ENCODE measurements at regions not wholly inside any gene's neighbourhood (a gene's known extent, or its start where the extent isn't known, plus 50 kb on each side); places are given as distances from the start of the nearest gene placed in this dataset.

- no peak for DNase-seq
Measured at GRCh38 chr4:30350288-30350687, 369.9 kb upstream of the PCDH7 start.

GRCh38 chr4:30354605-30355004, 365.6 kb upstream of the PCDH7 start:
- no peak for DNase-seq

- DNase-seq: no peak
Measured at GRCh38 chr4:30362436-30362835, 357.7 kb upstream of the PCDH7 start.

- DNase-seq: no peak
Measured at GRCh38 chr4:30370105-30370504, 350.1 kb upstream of the PCDH7 start.

GRCh38 chr4:30380404-30380998, 339.7 kb upstream of the PCDH7 start:
- no peak for DNase-seq

GRCh38 chr4:30385650-30386049, 334.5 kb upstream of the PCDH7 start:
- DNase-seq: no peak

GRCh38 chr4:30386266-30386895, 333.8 kb upstream of the PCDH7 start:
- DNase-seq: no peak

GRCh38 chr4:30395902-30396301, 324.3 kb upstream of the PCDH7 start:
- no peak for DNase-seq

GRCh38 chr4:30396772-30397475, 323.2 kb upstream of the PCDH7 start:
- DNase-seq: no peak

GRCh38 chr4:30399476-30399875, 320.7 kb upstream of the PCDH7 start:
- no peak for DNase-seq

- DNase-seq: no peak
Measured at GRCh38 chr4:30402276-30402675, 317.9 kb upstream of the PCDH7 start.

- no peak for DNase-seq
Measured at GRCh38 chr4:30413915-30414314, 306.3 kb upstream of the PCDH7 start.

- no peak for DNase-seq
Measured at GRCh38 chr4:30416547-30416946, 303.6 kb upstream of the PCDH7 start.

- no peak for DNase-seq
Measured at GRCh38 chr4:30427932-30428331, 292.2 kb upstream of the PCDH7 start.

GRCh38 chr4:30429813-30430761, 290.1 kb upstream of the PCDH7 start:
- no peak for DNase-seq

- DNase-seq: no peak
Measured at GRCh38 chr4:30434656-30435055, 285.5 kb upstream of the PCDH7 start.

- no peak for DNase-seq
Measured at GRCh38 chr4:30436394-30436793, 283.8 kb upstream of the PCDH7 start.

GRCh38 chr4:30437316-30437715, 282.9 kb upstream of the PCDH7 start:
- DNase-seq: no peak

GRCh38 chr4:30443289-30443688, 276.9 kb upstream of the PCDH7 start:
- DNase-seq: no peak

- no peak for DNase-seq
Measured at GRCh38 chr4:30450474-30450873, 269.7 kb upstream of the PCDH7 start.

- no peak for DNase-seq
Measured at GRCh38 chr4:30454504-30454903, 265.7 kb upstream of the PCDH7 start.

- no peak for DNase-seq
Measured at GRCh38 chr4:30456716-30457115, 263.5 kb upstream of the PCDH7 start.

GRCh38 chr4:30460818-30461217, 259.4 kb upstream of the PCDH7 start:
- DNase-seq: no peak
